Activated T-cell treated with anti-CD3 and anti-CD28 coated beads, Interleukin-2, amount 50 U/mL, for 24 hours (primary cell): ENCODE measurements at regions not wholly inside any gene's neighbourhood (a gene's known extent, or its start where the extent isn't known, plus 50 kb on each side); places are given as distances from the start of the nearest gene placed in this dataset.

Source experiments
- DNase-seq: peaks from one replicate; pipeline ENCODE4 v3.0.0-alpha.2; 2020
- H3K27ac Mint-ChIP-seq: 2 replicates; pipeline ENCODE4 v1.8.0; 2020; ENCODE audit warnings: mild to moderate bottlenecking, mixed read lengths
- H3K27me3 Mint-ChIP-seq: 2 replicates; pipeline ENCODE4 v1.8.0; 2020; ENCODE audit warnings: mixed read lengths
- H3K36me3 Mint-ChIP-seq: 2 replicates; pipeline ENCODE4 v1.8.0; 2020; ENCODE audit warnings: low read depth, mixed read lengths
- H3K4me1 Mint-ChIP-seq: 2 replicates; pipeline ENCODE4 v1.8.0; 2020; ENCODE audit warnings: low read depth, mixed read lengths
- H3K4me3 Mint-ChIP-seq: 2 replicates; pipeline ENCODE4 v1.8.0; 2020; ENCODE audit warnings: mild to moderate bottlenecking, moderate library complexity, mixed read lengths
- H3K9me3 Mint-ChIP-seq: 2 replicates; pipeline ENCODE4 v1.8.0; 2020; ENCODE audit warnings: mixed read lengths

DNA sequence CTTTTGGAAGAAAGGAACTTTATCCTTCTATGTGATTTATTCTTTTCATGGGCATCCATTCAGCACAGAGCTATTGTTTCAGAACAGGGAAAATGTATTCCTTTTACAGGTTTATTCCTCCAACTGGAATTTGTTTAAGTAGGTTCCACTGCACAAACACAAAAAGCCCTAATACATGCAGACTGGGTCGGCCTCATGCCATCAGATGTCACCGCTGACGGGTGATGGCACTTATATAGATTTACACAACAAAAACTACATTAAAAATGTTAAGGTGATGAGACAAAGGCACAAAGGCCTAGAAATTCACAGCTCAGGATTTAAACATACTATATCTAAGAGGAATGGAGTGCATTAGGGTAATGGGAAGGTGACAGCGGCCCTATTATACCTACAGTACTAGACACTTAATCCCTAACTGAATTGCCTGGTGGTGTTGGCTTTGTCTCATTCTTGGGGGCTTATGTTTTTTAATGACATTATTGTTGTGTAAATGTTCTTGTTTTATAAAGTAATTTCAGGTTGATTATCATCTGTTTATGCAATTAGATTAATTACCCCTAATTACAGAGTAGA is 276.4 kb upstream of the PSMD7 start:
- no peak overlapping the region for H3K4me3 Mint-ChIP-seq
- H3K36me3 Mint-ChIP-seq = no peaks in the 10 kb centered on the region
- peaks cover 3% of the 10 kb centered on the region for H3K9me3 Mint-ChIP-seq
- no peaks in the 10 kb centered on the region for H3K27me3 Mint-ChIP-seq
- DNase-seq = no peak
- H3K27ac Mint-ChIP-seq = no peak overlapping the region
- no peaks in the 10 kb centered on the region for H3K4me1 Mint-ChIP-seq

DNA sequence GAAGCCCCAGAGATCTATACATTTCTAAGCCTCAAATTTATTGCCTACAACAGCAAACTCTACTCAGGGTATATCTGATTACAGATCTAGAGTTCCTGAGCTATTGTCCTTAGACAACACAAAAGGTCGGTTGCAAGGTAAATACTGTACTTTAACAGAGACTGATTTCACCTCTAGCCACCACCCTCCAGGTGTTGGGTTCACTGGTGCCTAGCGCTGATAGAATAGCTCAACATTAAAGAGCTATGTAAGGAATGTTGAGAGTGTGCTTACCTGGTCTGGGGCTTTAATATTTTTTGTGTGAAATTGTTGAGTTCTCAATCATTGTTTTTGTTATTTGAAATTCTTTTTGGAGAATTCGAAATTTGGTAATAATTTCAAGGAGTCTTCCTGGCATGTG is 277.0 kb upstream of the PSMD7 start:
- Mint-ChIP-seq H3K9me3 (peaks cover 3% of the 10 kb centered on the region), H3K27ac (no peak overlapping the region), H3K27me3 (no peaks in the 10 kb centered on the region), H3K36me3 (no peaks in the 10 kb centered on the region), H3K4me1 (no peaks in the 10 kb centered on the region), H3K4me3 (no peak overlapping the region)
- DNase-seq = no peak

DNA sequence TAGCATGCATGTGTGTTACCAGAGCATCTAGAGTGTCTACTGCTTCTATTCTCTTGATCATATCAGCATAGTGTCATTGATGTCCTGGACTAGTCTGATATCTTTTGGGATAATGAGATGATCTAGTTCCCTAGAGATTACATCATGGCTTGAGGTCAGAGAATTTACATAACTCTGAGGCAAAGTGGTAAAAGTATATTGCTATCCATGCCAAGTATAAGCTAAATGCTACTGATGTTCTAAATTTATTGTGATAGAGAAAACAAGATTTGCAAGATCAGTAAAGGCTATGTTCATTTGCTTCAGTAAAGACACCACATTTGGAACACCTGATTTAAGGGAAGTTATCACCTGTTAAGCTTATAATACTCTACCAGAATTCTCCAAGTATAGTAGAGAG is 280.7 kb upstream of the PSMD7 start:
- no peak overlapping the region for H3K4me3 Mint-ChIP-seq
- DNase-seq = no peak
- H3K9me3 Mint-ChIP-seq = peaks cover 6% of the 10 kb centered on the region
- H3K27ac Mint-ChIP-seq = no peak overlapping the region
- H3K27me3 Mint-ChIP-seq = no peaks in the 10 kb centered on the region
- no peaks in the 10 kb centered on the region for H3K36me3 Mint-ChIP-seq
- no peaks in the 10 kb centered on the region for H3K4me1 Mint-ChIP-seq

DNA sequence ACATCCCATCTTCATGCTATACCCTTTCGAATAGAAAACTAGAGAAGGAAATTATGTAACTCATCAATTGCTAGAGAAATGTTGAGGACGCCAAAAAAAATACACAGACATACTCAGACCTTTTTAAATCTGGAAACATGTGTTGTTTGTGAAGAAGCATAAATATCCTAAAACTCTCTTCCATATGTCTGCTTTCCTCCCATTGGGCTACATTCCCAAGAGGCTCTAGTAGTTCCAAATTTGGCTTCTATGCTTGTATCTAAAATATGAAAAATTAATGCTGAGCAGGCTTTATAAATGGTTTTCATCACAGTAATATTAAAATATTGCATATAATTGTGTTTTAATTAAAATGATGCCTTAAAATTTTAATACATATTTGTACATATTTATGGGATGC is 297.9 kb upstream of the PSMD7 start:
- H3K4me1 Mint-ChIP-seq = no peaks in the 10 kb centered on the region
- no peaks in the 10 kb centered on the region for H3K36me3 Mint-ChIP-seq
- no peak overlapping the region for H3K4me3 Mint-ChIP-seq
- H3K27me3 Mint-ChIP-seq = no peaks in the 10 kb centered on the region
- H3K27ac Mint-ChIP-seq = no peak overlapping the region
- DNase-seq = no peak
- peaks cover 11% of the 10 kb centered on the region for H3K9me3 Mint-ChIP-seq

DNA sequence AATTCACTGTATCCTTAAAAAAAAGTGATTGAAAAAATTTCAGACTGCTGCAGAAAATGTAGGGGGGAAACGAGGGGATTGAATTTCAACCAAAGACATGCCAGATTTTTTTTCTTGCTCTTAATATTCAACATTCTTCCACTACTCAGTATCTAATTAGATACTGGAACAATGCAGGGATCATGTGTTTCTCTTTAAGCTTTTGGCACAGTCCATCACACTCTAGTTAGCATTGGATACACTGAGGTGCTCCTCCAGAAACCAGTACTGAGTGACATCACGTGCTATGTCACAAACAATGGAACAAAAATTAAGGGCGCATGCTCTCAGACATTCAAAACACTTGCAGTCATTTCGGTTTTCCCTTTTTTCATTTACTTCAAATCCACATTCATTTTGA is 298.6 kb upstream of the PSMD7 start:
- no peak overlapping the region for H3K27ac Mint-ChIP-seq
- DNase-seq = no peak
- peaks cover 8% of the 10 kb centered on the region for H3K9me3 Mint-ChIP-seq
- no peak overlapping the region for H3K4me3 Mint-ChIP-seq
- H3K4me1 Mint-ChIP-seq = no peaks in the 10 kb centered on the region
- H3K36me3 Mint-ChIP-seq = no peaks in the 10 kb centered on the region
- no peaks in the 10 kb centered on the region for H3K27me3 Mint-ChIP-seq

DNA sequence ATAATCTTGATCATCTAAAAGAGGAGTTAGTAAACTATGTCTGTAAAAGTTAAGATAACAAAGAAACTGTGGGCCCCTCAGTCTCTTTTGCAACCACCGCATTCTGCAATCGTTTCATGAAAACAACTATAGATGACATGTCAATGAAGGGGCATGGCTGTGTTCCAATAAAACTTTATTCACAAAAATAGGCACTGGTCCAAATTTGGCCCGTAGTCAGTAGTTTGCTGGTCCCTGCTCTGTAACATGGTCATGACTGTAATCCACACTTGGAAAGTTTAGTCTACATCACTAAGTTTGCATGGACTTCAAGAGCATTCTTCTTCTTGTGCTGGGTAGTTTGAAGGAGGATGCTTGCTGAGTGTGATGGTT is 299.3 kb upstream of the PSMD7 start:
- no peaks in the 10 kb centered on the region for H3K4me1 Mint-ChIP-seq
- no peak for DNase-seq
- no peaks in the 10 kb centered on the region for H3K27me3 Mint-ChIP-seq
- no peak overlapping the region for H3K27ac Mint-ChIP-seq
- H3K9me3 Mint-ChIP-seq = peaks cover 3% of the 10 kb centered on the region
- no peaks in the 10 kb centered on the region for H3K36me3 Mint-ChIP-seq
- no peak overlapping the region for H3K4me3 Mint-ChIP-seq

GRCh38 chr16:73996624-73997339 is 299.8 kb upstream of the PSMD7 start:
- no peak for DNase-seq
- Mint-ChIP-seq H3K4me3 (no peak overlapping the region), H3K27ac (no peak overlapping the region)

DNA sequence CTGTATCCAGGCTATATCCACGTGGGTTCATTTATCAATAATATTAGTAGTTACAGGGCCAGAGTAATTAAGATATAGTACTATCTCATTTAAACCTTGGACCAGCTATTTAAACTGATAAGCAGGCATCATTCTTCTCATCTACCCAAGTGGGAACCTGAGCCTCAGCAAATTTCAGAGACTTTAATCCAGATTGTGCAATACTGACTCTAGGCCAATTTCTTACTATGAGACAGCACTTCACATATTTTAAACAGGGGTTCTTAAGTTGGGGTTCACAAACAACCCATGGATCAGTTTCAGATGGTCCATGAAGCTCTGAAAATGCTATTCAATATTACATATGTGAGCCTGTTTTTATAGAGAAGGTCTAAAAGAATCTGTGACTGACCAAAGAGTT is 302.7 kb upstream of the PSMD7 start:
- Mint-ChIP-seq H3K9me3 (no peaks in the 10 kb centered on the region), H3K27me3 (no peaks in the 10 kb centered on the region), H3K27ac (no peak overlapping the region), H3K4me3 (no peak overlapping the region), H3K36me3 (no peaks in the 10 kb centered on the region), H3K4me1 (no peaks in the 10 kb centered on the region)
- no peak for DNase-seq

More at GRCh38 chr16:73996624-73997339, 299.8 kb upstream of the PSMD7 start:
- H3K4me1 Mint-ChIP-seq = no peaks in the 10 kb centered on the region
- no peaks in the 10 kb centered on the region for H3K36me3 Mint-ChIP-seq
- peaks cover 3% of the 10 kb centered on the region for H3K9me3 Mint-ChIP-seq
- no peaks in the 10 kb centered on the region for H3K27me3 Mint-ChIP-seq

DNA sequence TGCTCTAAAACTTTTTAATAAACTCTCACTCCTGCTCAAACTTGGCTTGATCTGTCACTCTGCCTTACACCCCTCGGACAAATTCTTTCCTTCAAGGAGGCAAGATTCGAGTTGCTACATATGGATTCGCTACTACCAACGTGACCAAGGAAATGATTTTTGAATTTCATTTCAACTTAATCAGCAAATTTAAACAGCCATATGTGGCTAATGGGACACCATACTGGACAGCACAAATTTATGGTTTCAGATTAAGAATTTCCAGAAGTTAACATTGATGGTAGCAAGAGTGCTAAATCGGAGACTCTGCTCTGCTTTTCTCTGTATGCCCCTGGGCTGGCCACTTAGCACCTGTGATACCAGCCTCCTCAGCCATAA is 318.2 kb upstream of the PSMD7 start:
- H3K4me1 Mint-ChIP-seq = no peaks in the 10 kb centered on the region
- no peak overlapping the region for H3K4me3 Mint-ChIP-seq
- no peak overlapping the region for H3K27ac Mint-ChIP-seq
- peaks cover 2% of the 10 kb centered on the region for H3K27me3 Mint-ChIP-seq
- no peaks in the 10 kb centered on the region for H3K36me3 Mint-ChIP-seq
- DNase-seq = no peak
- H3K9me3 Mint-ChIP-seq = peaks cover 18% of the 10 kb centered on the region

GRCh38 chr16:73976644-73977043 is 320.0 kb upstream of the PSMD7 start:
- no peak overlapping the region for H3K4me3 Mint-ChIP-seq
- H3K27me3 Mint-ChIP-seq = peaks cover 2% of the 10 kb centered on the region
- no peak overlapping the region for H3K27ac Mint-ChIP-seq
- no peaks in the 10 kb centered on the region for H3K4me1 Mint-ChIP-seq
- peaks cover 6% of the 10 kb centered on the region for H3K9me3 Mint-ChIP-seq
- H3K36me3 Mint-ChIP-seq = no peaks in the 10 kb centered on the region
- DNase-seq = no peak

DNA sequence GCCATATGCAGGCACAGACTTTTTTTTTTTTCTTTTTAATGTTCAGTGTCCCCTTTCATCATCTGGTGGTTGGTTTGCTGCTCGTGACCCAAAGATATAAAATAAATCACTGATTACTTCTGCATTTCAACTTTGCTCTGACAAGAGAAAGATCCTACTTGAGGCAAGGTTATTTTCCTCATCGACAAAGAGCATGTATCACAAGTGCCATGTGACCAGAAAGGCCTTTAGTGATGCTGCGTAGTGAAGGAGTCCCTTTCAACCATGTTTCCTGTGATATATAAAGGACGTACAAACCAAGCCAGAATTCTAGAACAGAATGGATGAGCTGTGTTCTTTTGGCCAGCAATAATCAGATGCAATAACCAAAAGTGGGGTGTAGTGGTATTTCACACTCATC is 323.4 kb upstream of the PSMD7 start:
- Mint-ChIP-seq H3K4me3 (no peak overlapping the region), H3K36me3 (no peaks in the 10 kb centered on the region), H3K27ac (no peak overlapping the region), H3K4me1 (no peaks in the 10 kb centered on the region), H3K27me3 (peaks cover 2% of the 10 kb centered on the region), H3K9me3 (no peaks in the 10 kb centered on the region)
- no peak for DNase-seq

DNA sequence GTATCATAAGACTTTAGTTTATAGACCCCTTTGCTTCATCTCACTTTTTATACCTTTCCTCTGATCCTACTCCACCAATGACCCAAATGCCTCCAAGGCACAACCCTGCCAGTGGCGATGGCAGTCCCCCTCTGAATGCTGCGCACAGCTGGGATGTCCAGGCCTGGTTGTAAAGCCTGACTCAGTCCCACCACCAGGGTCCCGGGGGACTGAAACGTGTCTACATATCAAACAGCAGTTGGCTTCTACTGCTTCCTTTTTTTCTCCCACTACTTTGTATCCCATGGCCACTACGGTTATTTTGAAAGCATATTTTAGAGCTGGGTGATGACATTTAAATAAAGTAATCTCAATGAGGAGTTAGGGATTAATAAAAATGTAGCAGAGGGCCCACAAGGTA is 329.8 kb upstream of the PSMD7 start:
- no peak overlapping the region for H3K27ac Mint-ChIP-seq
- H3K9me3 Mint-ChIP-seq = no peaks in the 10 kb centered on the region
- no peak for DNase-seq
- H3K36me3 Mint-ChIP-seq = no peaks in the 10 kb centered on the region
- no peaks in the 10 kb centered on the region for H3K27me3 Mint-ChIP-seq
- no peaks in the 10 kb centered on the region for H3K4me1 Mint-ChIP-seq
- no peak overlapping the region for H3K4me3 Mint-ChIP-seq

GRCh38 chr16:73965591-73965990 is 331.0 kb upstream of the PSMD7 start:
- Mint-ChIP-seq H3K27ac (no peak overlapping the region), H3K27me3 (no peaks in the 10 kb centered on the region), H3K4me1 (no peaks in the 10 kb centered on the region), H3K36me3 (no peaks in the 10 kb centered on the region), H3K9me3 (no peaks in the 10 kb centered on the region), H3K4me3 (no peak overlapping the region)
- DNase-seq = no peak

- Mint-ChIP-seq H3K9me3 (no peaks in the 10 kb centered on the region), H3K4me3 (no peak overlapping the region), H3K27ac (no peak overlapping the region), H3K4me1 (no peaks in the 10 kb centered on the region), H3K27me3 (no peaks in the 10 kb centered on the region), H3K36me3 (no peaks in the 10 kb centered on the region)
- no peak for DNase-seq
Measured at GRCh38 chr16:73956587-73957494, 339.8 kb upstream of the PSMD7 start.

GRCh38 chr16:73955702-73956101 is 340.9 kb upstream of the PSMD7 start:
- no peak for DNase-seq
- Mint-ChIP-seq H3K4me1 (no peaks in the 10 kb centered on the region), H3K4me3 (no peak overlapping the region), H3K27me3 (no peaks in the 10 kb centered on the region), H3K9me3 (no peaks in the 10 kb centered on the region), H3K36me3 (no peaks in the 10 kb centered on the region), H3K27ac (no peak overlapping the region)
